DOHH2 (cell line): ENCODE measurements at regions not wholly inside any gene's neighbourhood (a gene's known extent, or its start where the extent isn't known, plus 50 kb on each side); places are given as distances from the start of the nearest gene placed in this dataset.
"Not testable (repeated sequence)": the region's sequence is repeated elsewhere in the genome, so short reads cannot be mapped to it uniquely, and the experiment has no call there.

Source experiments
- CTCF ChIP-seq: fragments of 200-600 bp; sonication (generic); IDR thresholded peaks from one replicate; pipeline ENCODE4 v1.5.1; 2014; ENCODE audit warnings: antibody characterized with exemption, mild to moderate bottlenecking, low read depth, low read length; ENCODE audit not compliant: poor library complexity, severe bottlenecking
- EZH2phosphoT487 ChIP-seq: fragments of 200-600 bp; sonication (generic); IDR thresholded peaks from 2 replicates; pipeline ENCODE4 v1.6.1; 2017; ENCODE audit warnings: borderline replicate concordance, mild to moderate bottlenecking, antibody characterized with exemption, low read length, moderate library complexity, mixed read lengths

- TF ChIP-seq CTCF, EZH2phosphoT487: not testable (repeated sequence)
These were observed 135.2 kb downstream of the ZNF608 start for GRCh38 chr5:124611262-124611661.
